SKM-1 treated with dmso at 0.1 percent for 144 hours (cell line): ENCODE measurements at regions not wholly inside any gene's neighbourhood (a gene's known extent, or its start where the extent isn't known, plus 50 kb on each side); places are given as distances from the start of the nearest gene placed in this dataset.
"Not testable (repeated sequence)": the region's sequence is repeated elsewhere in the genome, so short reads cannot be mapped to it uniquely, and the experiment has no call there.

Experiments used
- DNase-seq: peaks from one replicate; lab custom pipeline; 2025; ENCODE audit not compliant: unreplicated experiment; lab: John Stamatoyannopoulos, UW

DNA sequence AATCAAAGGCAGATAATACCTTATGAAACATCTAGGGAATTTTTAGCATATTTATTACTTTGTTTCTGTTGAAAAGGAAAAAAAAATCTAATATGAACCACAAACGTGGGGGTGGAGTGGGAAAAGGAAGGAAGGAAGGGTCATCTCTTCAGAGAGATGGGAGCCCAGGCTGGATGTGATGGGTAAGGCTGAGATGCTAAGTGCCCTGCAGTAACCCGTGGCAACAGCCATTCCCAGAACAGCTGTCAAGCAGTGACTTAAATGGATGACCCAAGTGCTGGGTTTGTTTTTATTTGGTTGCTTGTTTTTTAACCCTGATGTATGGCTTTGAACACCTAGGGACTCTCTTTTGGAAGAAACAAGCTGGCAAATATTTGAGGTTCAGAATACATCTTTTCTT, 50.7 kb upstream of the KLF7 start:
- no peak for DNase-seq

DNA sequence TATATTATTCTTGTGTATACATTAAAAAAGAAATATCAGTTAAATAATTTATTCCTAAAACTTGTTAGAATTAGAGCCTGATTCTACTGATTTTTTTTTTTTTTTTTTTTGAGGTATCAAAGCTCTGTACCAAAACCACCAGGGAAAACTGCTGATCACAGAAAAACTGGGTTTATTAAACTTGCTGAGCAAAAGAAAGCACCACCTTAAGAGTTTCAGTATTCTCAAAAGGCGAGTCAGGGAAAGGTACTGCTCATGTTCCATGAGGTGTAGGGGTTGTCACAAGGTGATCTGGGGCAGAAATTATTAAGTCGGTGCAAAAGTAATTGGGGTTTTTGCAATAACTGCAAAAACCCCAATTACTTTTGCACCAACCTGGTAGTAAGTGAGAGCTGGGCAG, 51.7 kb upstream of the KLF7 start:
- no peak for DNase-seq

DNA sequence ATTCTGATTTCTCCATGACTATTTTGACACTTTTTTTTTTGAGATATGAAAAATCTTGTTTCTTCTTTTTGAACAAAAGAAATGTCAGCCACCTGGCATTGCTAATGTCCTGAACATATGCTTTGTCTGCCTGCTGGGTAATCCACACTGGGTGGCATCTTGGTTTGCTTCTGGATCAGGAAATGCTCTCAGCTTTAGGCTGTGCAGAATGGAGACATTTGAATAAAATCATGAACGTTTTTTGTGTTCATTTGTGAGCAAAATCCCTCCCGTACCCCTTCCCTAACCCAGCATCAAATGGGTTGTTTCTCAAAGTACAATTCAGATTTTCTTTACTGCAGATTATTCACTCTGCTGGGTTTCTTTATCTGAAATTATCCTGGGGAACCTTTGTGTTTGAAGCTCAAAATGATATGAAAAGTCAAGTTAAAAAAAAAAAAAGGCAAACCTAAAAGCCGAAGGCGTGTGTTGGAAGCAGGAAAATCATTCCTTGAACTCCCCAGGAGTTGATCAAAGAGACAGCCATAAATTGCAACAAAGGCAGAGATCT, 53.4 kb upstream of the KLF7 start:
- DNase-seq = no peak

DNA sequence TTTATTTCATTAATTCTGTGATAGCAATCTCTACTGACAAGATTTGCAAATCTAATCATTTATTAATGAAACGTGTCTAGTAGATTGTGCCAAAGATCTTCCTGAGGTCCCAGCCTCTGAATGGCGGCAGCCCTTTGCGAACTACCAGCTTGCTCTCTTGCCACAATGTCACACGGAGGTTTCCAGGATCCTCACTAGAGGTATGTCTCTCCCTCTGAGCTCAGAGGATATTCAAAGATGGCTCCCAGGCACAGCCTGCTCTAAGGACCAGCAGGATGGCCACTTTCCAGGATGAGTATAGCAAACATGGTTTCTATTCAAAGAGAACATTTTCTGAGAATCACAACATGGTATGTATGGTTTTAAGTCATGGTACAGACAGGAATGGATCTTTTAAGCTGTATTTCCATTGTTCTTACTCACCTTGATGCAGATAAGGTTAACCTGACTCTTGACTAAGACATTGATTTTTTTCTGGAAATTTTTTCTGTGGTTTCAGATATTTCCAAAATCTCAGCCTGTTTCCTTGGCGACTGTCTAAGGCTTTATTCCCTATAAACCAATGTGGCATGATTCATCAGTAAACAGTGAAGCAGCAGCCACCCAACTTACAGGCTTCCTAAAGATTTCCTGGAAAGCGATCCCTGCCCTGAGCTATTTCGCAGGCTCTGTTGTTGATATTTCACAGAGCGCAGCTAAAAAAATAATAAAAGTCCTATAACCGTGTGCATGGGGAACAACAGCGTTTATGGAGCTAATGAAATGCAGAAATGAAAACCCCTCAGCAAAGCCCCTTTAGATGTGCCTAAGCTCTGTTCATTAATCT, 54.1 kb upstream of the KLF7 start:
- no peak for DNase-seq

DNA sequence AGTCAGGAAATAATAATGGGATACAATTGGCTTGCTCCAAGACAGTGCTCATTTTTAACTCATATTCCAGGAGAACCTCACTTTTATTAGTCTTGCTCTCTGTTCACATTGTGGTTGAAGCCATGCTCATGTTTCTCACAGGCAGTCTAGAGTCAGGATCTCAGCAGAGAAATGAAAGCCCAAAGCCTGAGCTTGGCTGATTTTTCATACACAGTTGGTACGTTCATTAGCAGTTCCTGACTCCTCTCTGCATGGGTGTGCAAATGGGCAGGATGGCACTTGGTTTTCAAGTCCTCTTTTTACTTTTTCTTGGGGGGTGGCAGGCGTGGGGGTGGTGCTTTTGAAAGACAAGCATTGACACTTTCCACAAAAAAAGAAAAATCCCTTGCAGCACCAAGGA, 56.0 kb upstream of the KLF7 start:
- DNase-seq = no peak

DNA sequence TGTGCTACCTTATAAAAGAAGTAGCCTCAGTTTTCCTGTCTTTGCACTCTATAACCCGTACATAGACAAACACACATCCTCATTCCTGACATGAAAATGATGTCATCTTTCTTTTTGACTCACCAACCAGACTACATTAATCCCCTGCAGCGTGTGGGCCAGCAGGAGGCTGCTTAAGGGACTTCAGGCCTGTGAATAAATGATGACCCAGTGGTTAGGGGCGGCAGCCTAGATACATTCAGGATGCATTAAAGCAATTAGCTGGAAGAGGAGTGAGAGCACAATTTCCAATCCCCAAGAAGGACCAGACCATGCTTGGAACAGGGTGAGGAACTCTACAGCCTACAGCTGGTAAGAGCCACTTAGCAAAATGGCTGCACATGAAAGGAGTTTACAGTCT, 57.3 kb upstream of the KLF7 start:
- DNase-seq = no peak

DNA sequence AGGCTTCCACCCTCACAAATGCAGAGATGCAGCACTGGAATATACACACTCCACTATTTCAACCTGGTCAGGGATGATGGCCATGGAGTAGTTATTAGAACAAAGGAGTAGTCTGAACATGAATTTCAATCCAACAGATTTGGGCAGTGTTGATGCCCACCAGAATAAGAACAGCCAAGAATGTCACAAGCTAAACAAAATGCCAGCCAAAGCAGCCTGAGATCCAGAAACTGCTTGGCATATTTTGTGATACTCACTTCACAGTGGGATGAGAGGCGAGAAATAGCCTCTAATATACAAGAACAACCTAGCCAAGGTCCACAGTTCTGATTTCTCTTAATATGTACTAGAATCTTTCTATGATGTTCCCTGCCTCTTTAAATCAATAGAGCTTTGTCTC, 58.6 kb upstream of the KLF7 start:
- DNase-seq = no peak

DNA sequence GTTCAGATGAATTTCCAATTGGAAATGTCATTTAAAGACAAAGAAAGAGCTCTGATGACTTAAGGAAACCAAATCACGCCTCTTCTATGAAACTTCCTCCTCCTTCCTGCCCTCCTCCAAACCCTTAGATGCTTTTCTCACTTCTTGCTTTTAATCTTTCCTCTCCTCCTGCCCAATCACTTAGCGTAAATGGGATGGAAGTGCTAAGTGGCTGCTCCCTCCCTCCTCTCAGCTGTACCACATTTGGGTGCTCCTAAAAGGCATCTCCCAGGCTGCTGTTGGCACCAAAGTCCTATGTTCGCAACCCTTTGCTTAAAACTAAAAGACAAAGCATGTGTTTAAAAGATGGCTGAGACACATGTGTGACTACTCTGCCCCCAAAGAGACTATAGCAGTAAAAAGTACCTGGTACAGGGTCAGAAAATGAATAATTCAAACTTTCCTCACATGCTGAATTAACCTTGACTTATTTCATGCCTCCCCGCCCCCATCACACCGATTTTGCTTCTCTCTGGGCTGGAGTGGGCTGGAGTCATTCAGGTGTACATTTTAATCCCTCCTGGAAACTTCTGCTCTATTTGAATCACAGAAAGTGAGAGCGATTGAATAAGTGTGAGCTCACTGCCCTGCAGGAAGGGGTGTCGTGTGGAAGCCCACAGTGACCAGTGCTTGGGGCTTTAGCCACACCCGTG, 59.2 kb upstream of the KLF7 start:
- no peak for DNase-seq

DNA sequence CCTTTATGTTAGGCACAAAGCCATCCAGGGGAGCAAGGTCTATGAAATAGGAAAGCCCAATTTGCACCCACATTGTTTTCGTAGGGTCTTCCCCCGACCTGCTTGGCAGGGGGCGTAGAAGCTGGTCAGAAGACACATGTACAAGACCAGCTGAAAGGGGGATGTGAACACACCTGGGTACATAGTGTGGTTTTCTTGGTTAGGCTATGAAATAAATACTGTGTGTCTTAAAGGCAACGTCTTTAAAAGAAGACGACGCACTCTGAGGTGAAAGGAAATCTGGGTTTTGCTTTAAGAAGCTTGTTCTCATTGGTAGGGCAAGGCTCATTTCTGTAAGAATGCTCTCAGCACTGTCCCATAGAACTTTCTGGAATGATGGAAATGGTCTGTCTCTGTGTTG, 60.0 kb upstream of the KLF7 start:
- DNase-seq = no peak

DNA sequence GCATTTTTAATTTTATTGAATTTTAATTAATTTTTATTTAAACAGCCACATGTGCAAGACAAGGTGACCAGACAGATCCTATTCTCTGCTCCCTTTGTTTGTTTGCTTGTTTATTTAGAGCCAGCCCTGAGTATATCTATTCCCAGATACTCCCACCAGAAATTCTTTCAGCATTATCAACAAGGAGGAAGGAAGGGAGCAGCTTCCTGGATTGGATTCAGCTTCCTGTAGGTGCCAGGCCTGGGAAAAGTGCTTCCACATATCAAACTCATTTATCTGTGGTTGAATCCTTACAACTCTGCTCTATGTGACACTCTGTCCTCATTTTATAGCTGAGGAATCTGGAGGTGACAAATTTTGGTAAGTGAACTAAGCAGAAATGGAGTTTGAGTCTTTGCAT, 60.5 kb upstream of the KLF7 start:
- DNase-seq = no peak

DNA sequence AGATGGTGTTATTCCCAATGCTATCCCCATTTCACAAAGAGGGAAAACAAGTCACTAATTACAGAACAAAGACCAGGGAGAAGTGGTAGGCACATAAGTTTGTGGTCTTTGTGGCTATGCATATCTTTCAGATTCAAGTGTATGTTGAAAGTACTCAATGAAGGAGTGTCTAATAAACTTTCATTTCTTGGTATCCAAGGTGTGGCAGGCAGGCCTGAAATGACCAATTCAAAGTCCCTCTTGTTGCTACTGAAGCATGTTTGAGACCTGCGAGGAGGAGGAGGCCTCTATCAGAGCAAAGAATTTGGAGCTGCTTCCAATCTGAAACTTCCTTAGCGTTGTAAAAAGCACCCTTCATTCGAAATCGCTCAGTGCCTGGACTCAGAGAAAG, 60.9 kb upstream of the KLF7 start:
- DNase-seq = no peak

DNA sequence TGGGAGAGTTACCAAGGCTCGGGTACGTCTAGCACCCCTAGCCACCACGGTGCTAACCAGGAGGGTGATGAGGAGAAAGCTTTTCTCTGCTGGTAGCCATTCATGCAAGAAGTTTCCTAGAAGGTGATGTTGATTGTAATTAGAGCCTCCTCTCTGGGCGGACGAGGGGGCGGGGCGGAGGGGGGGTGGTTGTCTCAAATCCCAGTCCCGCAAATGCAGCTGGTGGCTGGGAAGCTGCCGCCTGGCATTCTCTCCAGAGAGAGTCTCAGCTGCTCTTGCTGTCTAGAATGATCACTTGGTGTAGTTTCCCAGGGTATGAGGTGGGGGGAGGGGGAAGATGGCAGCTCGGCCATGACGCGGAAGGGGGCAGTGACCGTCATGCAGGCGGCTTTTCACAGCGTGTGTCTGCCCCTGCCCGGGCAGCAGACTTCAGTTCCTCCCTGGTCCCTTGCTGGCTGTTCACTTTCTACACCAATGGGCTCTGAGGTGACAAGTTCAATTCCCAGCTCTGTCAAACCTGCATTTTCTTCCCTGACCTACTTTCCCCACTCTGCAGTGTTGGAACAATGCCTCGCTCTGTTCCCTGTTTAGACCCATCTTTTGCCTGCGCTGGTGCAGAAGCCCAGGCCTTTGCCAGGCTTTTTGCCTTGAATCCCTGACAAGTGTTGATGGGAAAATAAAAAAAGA, 61.5 kb upstream of the KLF7 start:
- DNase-seq = no peak

DNA sequence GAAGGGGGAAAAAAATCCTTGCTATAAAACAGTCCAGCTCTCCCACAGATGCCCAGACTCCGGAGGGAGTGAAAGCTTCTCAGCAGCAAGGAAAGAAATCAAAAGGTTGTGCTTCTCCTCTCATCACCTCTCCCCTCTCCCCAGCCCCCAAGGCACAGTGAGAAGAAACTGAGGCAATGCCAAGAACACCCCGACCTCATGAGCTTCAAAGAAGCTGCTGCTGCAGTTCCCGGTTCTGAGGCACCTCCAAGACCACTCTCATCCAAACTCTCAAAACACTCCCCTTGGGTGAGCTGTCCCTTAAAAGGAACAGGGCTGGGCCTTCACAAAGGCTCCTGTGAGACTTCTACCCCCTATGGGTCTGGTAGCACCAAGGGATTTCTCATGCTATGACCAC, 62.0 kb upstream of the KLF7 start:
- no peak for DNase-seq

DNA sequence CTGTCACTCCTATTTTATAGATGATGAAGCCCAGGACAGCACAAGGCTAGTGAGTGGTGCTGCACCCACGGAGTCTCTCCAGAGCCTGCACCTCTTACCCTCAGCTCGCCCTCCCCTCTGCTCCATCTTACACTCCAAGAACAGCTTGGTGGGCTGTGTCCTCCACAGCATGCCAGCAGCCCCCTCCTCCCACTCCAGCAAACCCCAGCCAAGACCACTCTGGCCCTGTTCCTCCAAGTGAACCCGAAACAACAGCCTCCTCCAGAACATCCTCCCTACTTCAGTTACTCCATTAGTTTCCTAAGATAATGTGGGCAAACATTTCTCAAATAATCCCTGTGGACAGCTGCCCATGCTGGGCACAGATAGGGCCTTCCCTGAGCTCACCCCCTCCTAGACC, 62.7 kb upstream of the KLF7 start:
- no peak for DNase-seq

DNA sequence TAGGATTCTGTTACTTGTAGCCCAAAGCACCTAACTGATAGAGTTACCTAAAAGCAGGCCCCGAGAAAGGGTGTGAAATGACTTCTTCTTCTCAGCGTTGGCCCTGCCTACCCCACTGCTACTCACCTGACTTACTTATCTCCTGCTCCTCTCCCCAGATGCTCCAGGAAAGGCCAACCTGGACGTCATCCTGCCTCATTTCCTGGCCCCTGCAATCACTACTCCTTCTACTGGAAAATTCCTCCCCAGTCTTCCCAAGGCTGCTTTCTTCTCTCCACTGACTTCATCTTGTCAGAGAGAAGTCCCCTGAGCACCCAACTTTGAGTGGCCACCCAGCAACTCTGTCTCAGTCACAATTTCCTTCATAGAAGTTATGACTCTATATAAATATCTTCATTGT, 63.4 kb upstream of the KLF7 start:
- no peak for DNase-seq

DNA sequence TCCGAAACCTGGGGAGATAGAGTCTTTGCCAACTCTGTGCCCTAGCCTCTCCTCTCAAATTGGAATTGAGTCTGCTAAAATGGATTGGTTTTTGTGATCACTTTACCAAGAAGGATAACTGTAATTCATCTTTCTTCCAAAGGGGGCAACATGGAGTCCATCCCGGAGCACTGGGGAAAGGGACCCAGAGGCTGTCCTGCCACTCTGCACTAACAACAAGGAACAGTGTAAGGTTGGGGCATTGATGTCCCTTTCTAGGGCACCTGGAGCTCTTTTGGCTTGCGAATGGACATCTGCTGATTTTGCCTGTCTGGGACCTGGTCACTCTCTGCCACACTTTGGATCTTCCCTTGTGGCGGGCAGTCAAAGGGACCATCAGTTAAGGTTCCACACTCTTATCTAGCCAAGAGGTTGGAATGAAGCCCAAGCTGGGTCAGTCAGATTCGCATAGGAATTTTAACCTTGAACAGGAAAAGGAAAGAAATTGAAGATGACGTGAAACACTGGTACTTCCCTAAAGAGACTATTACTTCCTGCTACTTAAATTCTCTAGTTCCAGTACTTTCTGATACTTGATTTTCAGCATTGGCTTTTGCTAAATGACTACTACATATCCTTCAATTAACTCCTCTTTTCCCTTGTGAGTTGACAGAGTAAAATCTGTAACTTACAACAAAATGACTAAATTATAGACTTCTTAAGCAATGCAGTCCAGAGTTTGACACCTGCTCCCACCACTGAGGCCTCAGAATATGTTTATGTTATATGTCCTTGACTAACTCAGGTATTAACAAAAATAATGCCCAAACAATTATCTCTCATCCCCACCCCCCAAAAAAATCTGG, 64.7 kb upstream of the KLF7 start:
- DNase-seq = no peak

DNA sequence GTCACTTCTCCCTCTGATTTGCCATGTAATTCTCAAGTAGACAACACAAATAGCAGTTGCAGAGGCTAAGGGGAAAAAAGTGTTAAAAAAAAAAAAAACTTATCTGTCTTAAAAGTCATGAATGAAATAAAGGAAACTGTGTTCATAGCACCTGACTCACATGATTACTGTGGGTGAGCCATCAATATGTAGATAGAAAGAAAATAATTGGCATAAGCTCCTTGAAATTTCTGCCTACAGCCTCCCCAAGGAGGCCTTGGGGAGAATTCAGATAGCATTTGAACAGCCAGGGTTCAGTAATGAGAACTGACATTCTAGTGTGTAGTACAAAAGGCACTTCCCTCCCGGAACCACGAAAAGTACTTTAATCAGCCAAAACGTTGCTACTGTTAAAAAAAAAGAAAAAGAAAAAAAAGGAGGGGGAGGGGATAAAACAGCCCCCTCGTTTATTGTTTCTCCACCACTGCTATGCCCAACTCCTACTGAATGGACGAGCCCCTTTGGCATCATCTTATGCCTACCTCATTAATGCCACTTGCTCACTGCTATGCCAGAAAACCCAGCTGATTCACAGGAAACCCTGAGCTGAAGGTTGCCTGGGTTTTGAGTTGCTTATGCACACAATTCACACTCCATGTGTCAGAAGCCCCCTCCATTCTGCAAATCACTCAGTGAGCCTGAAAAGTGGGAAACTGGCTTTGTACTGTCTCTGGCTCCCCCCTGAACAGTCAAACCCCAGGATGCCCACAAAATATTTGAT, 65.5 kb upstream of the KLF7 start:
- no peak for DNase-seq

DNA sequence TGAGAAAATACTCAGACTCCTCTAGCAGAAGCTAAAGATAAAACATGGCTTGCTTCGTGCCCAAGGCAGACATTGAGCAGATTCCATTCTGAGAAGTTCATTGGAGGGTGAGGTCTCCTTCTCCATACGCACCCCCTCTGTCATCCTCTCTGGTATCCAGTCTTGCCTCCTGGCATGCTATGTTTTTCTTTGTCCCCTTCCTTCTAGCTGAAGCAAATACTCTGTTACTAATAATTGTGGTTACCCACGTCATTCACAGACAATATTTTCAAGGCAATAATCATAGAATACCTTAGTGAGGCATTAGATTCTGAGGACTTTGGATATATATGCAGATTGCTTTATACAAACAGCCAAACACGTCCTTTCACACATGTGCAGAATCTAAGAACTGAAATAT, 66.2 kb upstream of the KLF7 start:
- no peak for DNase-seq

DNA sequence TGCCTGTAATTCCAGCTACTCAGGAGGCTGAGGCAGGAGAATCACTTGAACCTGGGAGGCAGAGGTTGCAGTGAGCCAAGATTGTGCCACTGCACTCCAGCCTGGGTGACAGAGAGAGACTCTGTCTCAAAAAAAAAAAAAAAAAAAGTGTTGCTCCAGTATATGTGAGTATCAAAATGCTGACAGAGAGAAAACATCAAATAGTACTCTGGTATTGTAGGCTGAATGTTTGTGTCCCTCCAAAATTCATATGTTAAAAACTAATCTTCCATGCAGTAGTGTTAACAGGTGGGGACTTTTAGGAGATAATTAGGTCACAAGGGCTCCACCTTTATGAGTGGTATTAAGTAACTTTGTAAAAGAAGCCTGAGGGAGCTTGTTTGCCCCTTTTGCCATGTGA, 67.4 kb upstream of the KLF7 start:
- DNase-seq = not testable (repeated sequence)

DNA sequence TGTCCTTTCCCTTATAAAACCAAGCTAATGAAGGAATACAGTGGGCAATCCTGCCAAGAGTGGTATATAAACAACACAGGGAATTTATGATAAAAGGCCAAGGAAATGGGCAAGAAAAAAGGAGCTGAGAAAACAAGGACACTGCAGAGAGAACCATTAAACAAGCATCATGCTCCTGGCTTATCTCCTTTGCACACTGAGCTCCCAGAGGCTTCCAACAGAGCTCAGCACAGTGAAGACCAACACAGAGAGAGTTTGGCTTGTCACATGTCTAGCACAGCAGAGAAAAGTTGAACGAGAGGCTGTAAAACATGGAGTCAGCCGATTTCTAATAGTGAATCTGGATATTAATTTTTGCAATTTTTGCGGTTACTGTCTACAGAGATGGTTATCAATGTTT, 68.0 kb upstream of the KLF7 start:
- DNase-seq = no peak
